HL-60 (cell line): ENCODE measurements at regions not wholly inside any gene's neighbourhood (a gene's known extent, or its start where the extent isn't known, plus 50 kb on each side); places are given as distances from the start of the nearest gene placed in this dataset.
"Not testable (repeated sequence)": the region's sequence is repeated elsewhere in the genome, so short reads cannot be mapped to it uniquely, and the experiment has no call there.

Experiments
- DNase-seq, 2 experiments: peaks; one replicate each; pipeline ENCODE4 v3.0.0-alpha.2; 2010 to 2020; ENCODE audit warnings: low read depth in 1 of 2, low spot score in 1 of 2
- H3K27ac ChIP-seq: fragments of 250-450 bp; sonication (Bioruptor Pico); replicated peaks from 2 replicates; pipeline ENCODE4 v1.5.1; 2020; ENCODE audit warnings: mild to moderate bottlenecking, moderate library complexity
- H3K27me3 ChIP-seq: fragments of 250-450 bp; sonication (Bioruptor Pico); 2 replicates; pipeline ENCODE4 v1.5.1; 2021; ENCODE audit warnings: mild to moderate bottlenecking, moderate library complexity; ENCODE audit not compliant: insufficient read depth, poor library complexity, severe bottlenecking
- H3K4me3 ChIP-seq: replicated peaks from 2 replicates; pipeline ENCODE4 v1.5.1; 2011; ENCODE audit warnings: mild to moderate bottlenecking, control low read depth, low read length; ENCODE audit not compliant: insufficient read depth
- CTCF ChIP-seq: IDR thresholded peaks from one replicate; pipeline ENCODE4 v1.5.1; 2011; ENCODE audit warnings: low read length, control low read depth, inconsistent platforms; ENCODE audit not compliant: insufficient read depth
- GABPA ChIP-seq: IDR thresholded peaks from 2 replicates; pipeline ENCODE4 v1.6.1; 2012; ENCODE audit warnings: low read depth
- POLR2AphosphoS5 ChIP-seq: IDR thresholded peaks from 2 replicates; pipeline ENCODE4 v1.6.1; 2012; ENCODE audit warnings: low read depth
- REST ChIP-seq: IDR thresholded peaks from 2 replicates; pipeline ENCODE4 v1.6.1; 2012; ENCODE audit warnings: low read depth; ENCODE audit not compliant: insufficient replicate concordance
- SPI1 ChIP-seq: IDR thresholded peaks from 2 replicates; pipeline ENCODE4 v1.6.1; 2012; ENCODE audit warnings: low read depth, mild to moderate bottlenecking, borderline replicate concordance

- no peak for TF ChIP-seq REST
- TF ChIP-seq SPI1 = no peak
- no peak for TF ChIP-seq GABPA
- no peak for TF ChIP-seq POLR2AphosphoS5
- TF ChIP-seq CTCF = no peak
- DNase-seq = no peak
- Histone ChIP-seq H3K27me3 (no peaks in the 10 kb centered on the region), H3K27ac (no peak overlapping the region), H3K4me3 (no peak overlapping the region)
Measured at GRCh38 chr12:90794212-90794611, 160.8 kb downstream of the CCER1 start.

- not testable (repeated sequence) for H3K4me3 ChIP-seq, H3K27me3 ChIP-seq, H3K27ac ChIP-seq, DNase-seq
Measured at GRCh38 chr12:90792718-90793117, 162.3 kb downstream of the CCER1 start.

- Histone ChIP-seq H3K27ac (no peak overlapping the region), H3K4me3 (no peak overlapping the region), H3K27me3 (no peaks in the 10 kb centered on the region)
- no peak for DNase-seq
- TF ChIP-seq REST (no peak), CTCF (no peak), GABPA (no peak), POLR2AphosphoS5 (no peak), SPI1 (no peak)
Measured at GRCh38 chr12:90791445-90791844, 163.5 kb downstream of the CCER1 start.

- Histone ChIP-seq H3K4me3 (no peak overlapping the region), H3K27ac (no peak overlapping the region), H3K27me3 (no peaks in the 10 kb centered on the region)
- TF ChIP-seq REST (no peak), SPI1 (no peak), CTCF (no peak), POLR2AphosphoS5 (no peak), GABPA (no peak)
- DNase-seq = no peak
Measured at GRCh38 chr12:90790747-90791146, 164.2 kb downstream of the CCER1 start.
